NCI-H524 (cell line): ENCODE measurements at regions not wholly inside any gene's neighbourhood (a gene's known extent, or its start where the extent isn't known, plus 50 kb on each side); places are given as distances from the start of the nearest gene placed in this dataset.
A peak's percentile ranks its signal among the peaks of the same experiment; 100 is the strongest.

Experiments
- DNase-seq, 2 experiments: peaks; one replicate each; lab custom pipeline; 2025; lab: John Stamatoyannopoulos, UW

GRCh38 chr2:226652983-226653765 is 146.4 kb downstream of the IRS1 start:
- peak in 1 of 2 experiments; percentile 47 for DNase-seq

GRCh38 chr2:226652369-226652768 is 147.3 kb downstream of the IRS1 start:
- no peak for DNase-seq

- DNase-seq = no peak
Observed at GRCh38 chr2:226649871-226650660, 149.6 kb downstream of the IRS1 start.

- no peak for DNase-seq
Observed at GRCh38 chr2:226649201-226649600, 150.4 kb downstream of the IRS1 start.

GRCh38 chr2:226647621-226648518 is 151.8 kb downstream of the IRS1 start:
- DNase-seq = no peak

GRCh38 chr2:226644399-226644865 is 155.2 kb downstream of the IRS1 start:
- DNase-seq = no peak

- DNase-seq = no peak
Observed at GRCh38 chr2:226643946-226644282, 155.7 kb downstream of the IRS1 start.

GRCh38 chr2:226643030-226643945 is 156.3 kb downstream of the IRS1 start:
- no peak for DNase-seq

- no peak for DNase-seq
Observed at GRCh38 chr2:226641008-226641407, 158.6 kb downstream of the IRS1 start.

GRCh38 chr2:226640501-226640900 is 159.1 kb downstream of the IRS1 start:
- no peak for DNase-seq

GRCh38 chr2:226639550-226639949 is 160.1 kb downstream of the IRS1 start:
- no peak for DNase-seq

- no peak for DNase-seq
Observed at GRCh38 chr2:226638576-226638975, 161.0 kb downstream of the IRS1 start.

GRCh38 chr2:226637383-226637782 is 162.2 kb downstream of the IRS1 start:
- no peak for DNase-seq

GRCh38 chr2:226636586-226636985 is 163.0 kb downstream of the IRS1 start:
- no peak for DNase-seq

GRCh38 chr2:226634943-226635604 is 164.5 kb downstream of the IRS1 start:
- DNase-seq = no peak

GRCh38 chr2:226631671-226632070 is 167.9 kb downstream of the IRS1 start:
- no peak for DNase-seq

- DNase-seq = no peak
Observed at GRCh38 chr2:226631187-226631586, 168.4 kb downstream of the IRS1 start.

GRCh38 chr2:226625946-226626345 is 173.7 kb downstream of the IRS1 start:
- DNase-seq = no peak

- DNase-seq = peak; percentile 94 to 98
Observed at GRCh38 chr2:226623587-226624368, 175.8 kb downstream of the IRS1 start.

- peak in 1 of 2 experiments; percentile 12 for DNase-seq
Observed at GRCh38 chr2:226622484-226622883, 177.1 kb downstream of the IRS1 start.
